ENCODE measurements at regions not wholly inside any gene's neighbourhood (a gene's known extent, or its start where the extent isn't known, plus 50 kb on each side); places are given as distances from the start of the nearest gene placed in this dataset.
"Not testable (repeated sequence)": the region's sequence is repeated elsewhere in the genome, so short reads cannot be mapped to it uniquely, and the experiment has no call there.

- H3K4me2 ChIP-seq: no peak overlapping the region
Measured at GRCh38 chr10:33015761-33016547, 57.9 kb upstream of the ITGB1 start.

GRCh38 chr10:33013331-33013730 is 55.3 kb upstream of the ITGB1 start:
- H3K9ac ChIP-seq, H3K4me1 ChIP-seq, H4K20me1 ChIP-seq, H3K27ac ChIP-seq, H3K36me3 ChIP-seq, H3K9me3 ChIP-seq, H3K4me3 ChIP-seq, H3K27me3 ChIP-seq, H3K4me2 ChIP-seq: not testable (repeated sequence)

More at GRCh38 chr10:33015761-33016547, 57.9 kb upstream of the ITGB1 start:
- H3K4me3 ChIP-seq: no peak overlapping the region
- H3K4me1 ChIP-seq: no peaks in the 10 kb centered on the region
- no peaks in the 10 kb centered on the region for H3K27me3 ChIP-seq
- no peak overlapping the region for H3K9ac ChIP-seq
- no peaks in the 10 kb centered on the region for H3K36me3 ChIP-seq
- H4K20me1 ChIP-seq: no peaks in the 10 kb centered on the region
- no peak for TF ChIP-seq Cebpa-rat (IDR thresholded peaks at IDR 0.05)
- H3K27ac ChIP-seq: no peak overlapping the region
- H3K9me3 ChIP-seq: no peaks in the 10 kb centered on the region

GRCh38 chr10:33012306-33012705 is 54.3 kb upstream of the ITGB1 start:
- Histone ChIP-seq H3K9ac (no peak overlapping the region), H3K36me3 (no peaks in the 10 kb centered on the region), H3K9me3 (no peaks in the 10 kb centered on the region), H3K27ac (no peak overlapping the region), H4K20me1 (no peaks in the 10 kb centered on the region), H3K27me3 (no peaks in the 10 kb centered on the region), H3K4me2 (no peak overlapping the region), H3K4me1 (no peaks in the 10 kb centered on the region), H3K4me3 (no peak overlapping the region)
- no peak for TF ChIP-seq Cebpa-rat (IDR thresholded peaks at IDR 0.05)

GRCh38 chr10:33010132-33011037 is 52.4 kb upstream of the ITGB1 start:
- no peak overlapping the region for H3K4me3 ChIP-seq
- TF ChIP-seq Cebpa-rat (IDR thresholded peaks at IDR 0.05): no peak
- no peaks in the 10 kb centered on the region for H3K9me3 ChIP-seq
- H4K20me1 ChIP-seq: no peaks in the 10 kb centered on the region
- H3K9ac ChIP-seq: no peak overlapping the region
- H3K27me3 ChIP-seq: peaks cover 10% of the 10 kb centered on the region
- H3K4me1 ChIP-seq: peaks cover 14% of the 10 kb centered on the region
- H3K4me2 ChIP-seq: no peak overlapping the region
- H3K27ac ChIP-seq: no peak overlapping the region
- no peaks in the 10 kb centered on the region for H3K36me3 ChIP-seq

DNA sequence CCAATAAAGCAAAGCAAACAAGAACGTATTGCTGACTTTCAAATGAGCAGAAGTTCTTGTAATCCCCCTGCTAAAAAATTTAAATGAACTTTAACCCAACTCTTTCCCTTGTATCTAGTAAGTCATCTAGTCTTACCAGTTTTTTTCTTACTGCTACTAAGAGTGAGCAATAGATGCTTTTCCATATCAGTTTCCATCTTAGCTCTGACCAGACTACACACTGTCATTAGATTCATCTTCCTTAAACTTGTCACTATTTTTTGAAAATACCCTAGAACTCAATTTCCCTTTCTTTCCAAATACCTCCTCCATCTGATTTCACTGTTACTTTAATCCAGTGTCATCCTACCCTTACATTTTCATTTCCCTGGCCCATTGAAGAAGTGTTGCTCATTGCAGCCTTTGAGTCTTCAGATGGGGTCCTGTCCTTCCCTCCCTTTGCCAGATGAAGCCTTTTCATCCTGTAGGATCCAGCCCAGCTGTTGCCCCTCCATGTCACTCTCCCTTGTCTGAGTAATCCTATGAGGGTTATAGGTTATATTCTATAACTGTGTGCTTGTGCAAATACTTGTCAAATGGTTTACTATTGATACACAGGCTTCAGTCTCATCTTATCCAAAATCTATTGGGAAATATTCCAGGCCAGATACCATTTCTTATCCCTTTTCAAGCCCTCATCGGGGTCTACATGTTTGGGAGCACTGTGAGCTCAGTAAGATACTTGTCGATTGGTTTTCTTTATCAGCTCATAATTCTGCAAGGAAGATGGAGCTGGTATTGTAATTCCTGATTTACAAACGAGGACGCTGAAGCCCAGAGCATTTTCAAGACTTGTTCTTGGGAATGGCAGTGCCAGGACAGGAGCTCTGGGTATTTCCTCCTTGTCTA is 51.5 kb upstream of the ITGB1 start:
- Histone ChIP-seq H3K4me1 (peaks cover 16% of the 10 kb centered on the region), H3K27ac (no peak overlapping the region), H3K4me2 (no peak overlapping the region), H3K4me3 (no peak overlapping the region), H3K9ac (no peak overlapping the region), H3K9me3 (no peaks in the 10 kb centered on the region), H3K36me3 (no peaks in the 10 kb centered on the region), H3K27me3 (peaks cover 13% of the 10 kb centered on the region), H4K20me1 (no peaks in the 10 kb centered on the region)
- TF ChIP-seq Cebpa-rat (IDR thresholded peaks at IDR 0.05): no peak

- Histone ChIP-seq H3K4me3 (no peak overlapping the region), H3K27ac (no peak overlapping the region), H3K4me1 (peaks cover 16% of the 10 kb centered on the region), H3K9me3 (no peaks in the 10 kb centered on the region), H3K9ac (no peak overlapping the region), H3K4me2 (no peak overlapping the region), H3K36me3 (no peaks in the 10 kb centered on the region), H3K27me3 (peaks cover 13% of the 10 kb centered on the region), H4K20me1 (no peaks in the 10 kb centered on the region)
- TF ChIP-seq Cebpa-rat (IDR thresholded peaks at IDR 0.05): no peak
Measured at GRCh38 chr10:33008499-33009243, 50.6 kb upstream of the ITGB1 start.

GRCh38 chr10:33007731-33008381 is 49.8 kb upstream of the ITGB1 start:
- not testable (repeated sequence) for H3K36me3 ChIP-seq, H3K4me3 ChIP-seq, H3K9me3 ChIP-seq, H3K27ac ChIP-seq, H3K9ac ChIP-seq, H4K20me1 ChIP-seq, H3K4me2 ChIP-seq
- H3K4me1 ChIP-seq: peaks cover 16% of the 10 kb centered on the region
- H3K27me3 ChIP-seq: peaks cover 13% of the 10 kb centered on the region
